Left cardiac atrium (tissue), 4 donors: ENCODE measurements at regions not wholly inside any gene's neighbourhood (a gene's known extent, or its start where the extent isn't known, plus 50 kb on each side); places are given as distances from the start of the nearest gene placed in this dataset.
"Not testable (repeated sequence)": the region's sequence is repeated elsewhere in the genome, so short reads cannot be mapped to it uniquely, and the experiment has no call there.

ENCODE experiments used
- ATAC-seq, 2 donors: fragments of 200-7000 bp; cut with Tn5 transposase; one replicate each; pipeline ENCODE4 v1.9.1; 2020; ENCODE audit warnings: mild to moderate bottlenecking in 2 of 2, moderate library complexity in 2 of 2
- DNase-seq: peaks from one replicate; pipeline ENCODE4 v3.0.0-alpha.2; 2020
- intact Hi-C, 2 donors: fragments of 100-400 bp; cut with DNase I; formaldehyde crosslinking; loops; one replicate each; pipeline versions ENCODE4 v1.14.1 to v1.15.1; 2022 to 2023
- donor health status: DM: no; HTN: yes; CAD: no.
- donor health status: DM: no; HTN: yes; CAD: no; lungs with severe emphysema.
- donor health status: DM: yes; HTN: yes; CAD: no.
- donor health status: Dilated cardiomyopathy.

DNA sequence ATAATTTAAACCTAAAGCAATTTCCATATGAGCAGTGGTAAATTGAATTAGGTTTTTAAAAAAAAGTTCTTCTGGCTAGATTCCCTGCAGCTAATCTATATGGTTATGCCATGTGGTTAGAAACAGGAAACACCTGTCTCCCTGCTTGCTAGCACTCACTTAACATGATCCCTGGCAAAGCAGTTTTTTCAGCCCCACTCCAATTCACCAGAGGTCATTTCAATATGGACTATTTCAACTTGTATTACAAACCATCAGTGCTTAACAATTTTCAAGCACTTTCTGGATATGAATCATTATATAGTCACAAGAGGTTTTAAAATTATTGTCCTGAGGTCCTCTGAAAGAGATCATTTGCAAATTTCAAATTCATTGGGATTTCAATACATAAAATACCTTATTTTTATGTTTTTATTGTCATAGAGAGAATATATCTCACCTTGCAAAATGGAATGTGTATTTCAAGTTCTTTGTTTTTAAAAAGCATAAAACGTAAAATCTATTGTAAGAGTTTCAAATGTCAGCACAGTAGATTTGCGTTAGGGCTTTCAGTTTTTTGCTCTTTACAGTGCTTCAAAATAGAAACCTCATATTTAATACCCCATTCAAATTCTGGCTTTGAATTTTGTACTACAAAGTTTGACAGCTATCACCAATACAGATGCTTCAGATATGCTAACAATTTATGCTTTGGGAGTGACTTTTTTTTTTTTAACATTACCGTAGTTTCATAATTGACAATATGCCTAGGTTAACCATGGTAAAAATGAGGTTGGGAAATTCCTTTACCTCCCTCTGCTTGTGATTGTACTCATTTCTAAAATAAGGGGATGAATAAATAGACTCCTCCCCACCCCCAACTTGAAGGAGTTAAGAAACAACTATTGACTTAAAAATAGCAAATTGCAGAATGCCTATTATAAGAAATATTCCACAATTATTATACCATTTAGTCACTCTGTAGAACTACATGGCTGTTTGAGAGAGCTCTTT is 117.5 kb upstream of the HGF start:
- intact Hi-C loops: no loop called here
- ATAC-seq (no peak), DNase-seq (no peak)

DNA sequence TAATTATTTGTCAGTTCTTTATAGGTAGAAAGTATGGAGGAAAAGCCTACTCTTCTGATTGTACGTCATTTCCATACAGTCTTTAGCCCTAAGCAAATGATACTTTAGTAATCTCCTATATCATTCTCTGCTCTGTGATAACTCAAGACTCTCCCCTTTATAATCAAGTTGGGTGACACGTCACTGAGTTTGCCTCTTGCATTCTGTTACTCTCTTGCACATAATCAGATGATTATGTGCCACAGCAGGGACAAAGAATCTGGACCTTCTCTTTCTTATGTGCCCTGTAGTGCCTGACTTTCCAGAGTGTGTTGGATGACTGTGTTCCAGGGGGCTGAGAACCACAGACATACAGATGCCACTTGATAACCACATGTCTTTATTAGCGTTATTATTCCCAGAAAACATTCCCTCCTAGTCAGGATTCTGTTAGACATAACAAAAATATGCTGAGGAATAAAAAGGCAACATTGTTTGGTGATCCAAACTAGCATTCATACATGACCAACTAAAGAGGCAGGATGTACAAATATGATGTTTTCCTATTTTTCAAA is 116.4 kb upstream of the HGF start:
- ATAC-seq: no peak
- intact Hi-C loops: no loop called here
- DNase-seq: no peak

DNA sequence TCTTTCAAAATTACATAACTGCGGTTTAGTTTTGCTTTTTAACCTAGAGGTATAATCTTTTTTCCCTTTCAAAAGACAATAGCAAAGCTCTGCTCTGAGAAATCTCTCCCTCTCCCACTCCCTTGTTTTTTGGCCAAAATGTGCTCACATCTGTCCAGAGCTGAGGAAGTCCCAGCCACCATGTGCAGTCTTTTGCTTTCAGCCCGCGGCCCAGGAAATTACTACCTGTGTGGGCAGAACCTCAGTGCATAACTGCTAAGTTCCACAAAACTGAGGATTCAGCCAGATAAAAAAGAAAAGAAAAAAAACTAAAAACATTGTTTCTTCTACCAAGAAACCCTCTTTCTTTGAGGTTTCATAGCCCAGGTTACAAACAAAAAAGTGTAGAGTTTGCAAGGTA is 115.0 kb upstream of the HGF start:
- intact Hi-C loops: no loop called here
- DNase-seq: no peak
- ATAC-seq: no peak

DNA sequence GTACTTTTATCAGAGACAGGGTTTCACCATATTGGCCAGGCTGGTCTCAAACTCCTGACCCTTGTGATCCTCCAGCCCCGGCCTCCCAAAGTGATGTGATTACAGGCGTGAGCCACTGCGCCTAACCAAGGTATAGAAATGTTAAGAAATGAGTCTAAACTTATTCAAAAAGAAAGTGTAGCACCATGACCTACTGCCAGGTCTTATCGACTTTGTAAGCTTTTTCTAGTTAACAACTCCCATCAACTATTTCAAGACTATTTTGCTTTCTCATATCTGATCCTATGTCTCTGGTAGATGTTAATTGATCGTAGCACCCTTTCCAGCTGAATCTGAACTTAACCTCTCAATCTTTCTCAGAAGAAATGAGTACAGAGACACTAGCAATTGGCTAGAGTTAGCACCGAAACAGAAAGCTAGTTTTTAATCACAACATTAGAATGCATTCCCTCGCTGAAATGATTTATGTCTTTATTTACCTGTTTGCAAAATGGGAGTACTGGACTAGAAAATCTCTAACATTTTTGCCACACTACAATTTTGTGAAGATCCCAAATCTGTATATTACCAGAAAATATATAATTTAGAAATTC is 114.0 kb upstream of the HGF start:
- no peak for ATAC-seq
- intact Hi-C loops: no loop called here
- no peak for DNase-seq

DNA sequence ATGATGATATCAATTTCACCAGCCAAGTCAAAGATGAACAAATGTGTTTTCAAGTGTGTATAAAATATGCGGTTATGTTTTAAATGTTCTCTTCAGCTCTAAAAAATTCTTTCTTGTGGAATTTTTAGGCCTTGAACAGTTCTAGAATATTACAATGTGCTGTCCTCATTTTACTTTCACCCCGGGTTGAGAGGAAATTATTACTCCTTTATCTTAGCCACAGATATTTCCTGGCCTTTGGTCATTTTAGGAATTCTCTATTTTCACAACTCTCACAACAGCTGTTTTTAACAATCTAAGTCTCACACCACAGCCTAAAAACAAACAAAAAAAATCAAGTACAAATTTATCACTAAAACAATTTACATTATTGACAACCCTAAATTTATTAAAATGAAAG is 112.2 kb upstream of the HGF start:
- ATAC-seq: no peak
- intact Hi-C loops: no loop called here
- DNase-seq: no peak

DNA sequence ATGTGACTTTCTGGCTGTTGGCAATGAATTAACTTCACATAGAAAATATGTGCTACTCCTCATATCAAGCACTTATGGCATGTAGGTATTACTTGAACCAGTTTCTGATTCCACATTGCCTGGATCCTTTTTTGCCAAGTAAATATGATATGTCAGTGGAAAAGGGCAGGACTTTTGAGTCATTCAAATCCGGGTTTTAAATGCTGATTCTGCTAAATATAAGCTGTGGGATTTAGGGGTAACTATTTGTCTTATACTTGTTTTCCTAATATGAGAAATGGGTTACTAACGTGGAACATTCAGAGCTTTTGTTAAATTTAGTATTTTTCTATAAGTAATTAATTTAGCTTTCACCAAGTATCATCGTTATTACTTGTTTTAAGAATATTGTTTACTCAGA is 108.0 kb upstream of the HGF start:
- DNase-seq (no peak), ATAC-seq (no peak)
- intact Hi-C loops: no loop called here

DNA sequence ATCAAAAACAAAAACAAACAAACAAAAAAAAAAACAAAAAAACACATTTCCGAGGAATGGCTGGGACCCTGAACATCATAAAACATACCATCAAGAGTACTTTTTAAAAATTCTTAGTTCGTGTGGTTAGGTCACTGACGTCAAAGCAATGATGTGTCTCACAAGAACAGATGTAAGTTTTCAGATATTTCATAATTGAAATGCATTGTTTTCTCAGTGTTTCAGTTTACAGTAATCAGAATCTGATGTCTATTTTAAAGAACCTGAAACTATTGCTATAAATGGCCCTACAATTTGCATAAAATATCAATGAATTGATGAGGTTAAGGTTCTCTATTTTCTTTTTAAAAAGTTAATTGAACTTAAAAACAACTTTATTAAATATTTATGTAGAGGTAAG is 103.7 kb upstream of the HGF start:
- DNase-seq (no peak), ATAC-seq (no peak)
- intact Hi-C loops: no loop called here

DNA sequence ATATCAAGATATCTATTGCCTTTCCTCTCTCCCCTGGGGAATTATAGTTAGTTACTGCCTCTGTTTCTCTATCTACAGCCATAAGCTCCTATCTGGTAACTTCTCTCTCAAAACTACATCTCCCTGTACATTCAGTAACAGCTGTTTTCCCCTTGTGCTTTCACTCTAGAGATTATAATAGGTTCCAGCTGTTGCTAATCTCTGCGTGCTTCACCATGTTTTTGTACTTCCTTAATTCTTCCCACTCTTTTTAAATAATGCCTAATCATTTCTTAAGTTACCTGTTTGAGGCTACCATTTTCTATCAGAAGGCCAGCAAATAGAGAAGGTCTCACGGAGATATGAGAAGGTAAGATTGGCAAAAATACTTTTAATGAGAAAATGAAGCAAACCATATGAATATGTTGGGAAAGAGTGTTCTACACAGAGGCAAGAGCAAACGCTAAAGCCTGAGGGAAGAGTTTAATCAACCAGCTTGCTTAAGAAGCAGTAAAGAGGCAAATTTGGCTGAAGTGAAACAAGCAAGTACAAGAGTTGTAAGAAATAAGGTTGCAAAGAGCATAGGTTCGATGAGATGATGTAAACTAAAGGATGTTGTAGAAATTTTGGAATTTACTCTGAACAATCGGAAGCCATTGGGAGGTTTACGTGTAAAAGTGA is 101.9 kb upstream of the HGF start:
- no peak for ATAC-seq
- no peak for DNase-seq
- intact Hi-C loops: no loop called here

DNA sequence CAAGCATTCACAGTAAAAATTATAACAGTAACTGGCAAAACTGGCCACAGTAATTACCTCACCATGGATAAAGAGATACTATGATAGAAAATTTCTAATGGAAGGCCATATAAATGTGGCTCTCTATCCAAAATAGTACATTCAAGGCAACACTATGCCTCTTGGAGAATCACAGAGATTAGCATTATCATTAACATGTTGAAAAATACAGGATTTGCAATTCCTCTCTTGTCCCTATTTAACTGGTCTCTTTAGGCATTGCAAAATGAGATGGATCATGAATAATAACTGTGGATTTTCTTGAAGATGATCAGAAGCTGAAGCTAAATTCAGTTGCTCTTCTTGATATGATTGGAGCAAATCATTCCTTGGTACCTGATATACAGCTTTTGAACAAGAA is 100.8 kb upstream of the HGF start:
- DNase-seq: no peak
- no peak for ATAC-seq
- intact Hi-C loops: no loop called here

DNA sequence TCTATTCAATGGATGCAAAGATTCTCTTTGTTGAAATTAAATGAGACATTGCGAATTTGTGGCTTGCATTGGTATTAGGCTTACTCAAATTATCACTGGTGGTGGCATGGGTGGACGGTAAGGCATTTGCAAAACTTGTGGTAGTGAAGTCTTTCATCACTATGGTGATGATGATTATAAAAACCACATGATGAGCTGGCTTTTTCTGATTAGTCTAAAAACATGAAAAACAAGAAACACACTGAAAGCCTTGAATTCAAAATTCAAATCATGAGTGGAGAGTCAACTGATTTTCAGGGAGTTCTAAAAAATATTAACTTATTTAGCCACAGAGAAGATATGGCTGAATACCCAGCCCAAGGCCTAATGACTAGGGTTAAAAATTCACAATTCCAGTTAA is 99.8 kb upstream of the HGF start:
- DNase-seq: no peak
- intact Hi-C loops: no loop called here
- ATAC-seq: no peak

DNA sequence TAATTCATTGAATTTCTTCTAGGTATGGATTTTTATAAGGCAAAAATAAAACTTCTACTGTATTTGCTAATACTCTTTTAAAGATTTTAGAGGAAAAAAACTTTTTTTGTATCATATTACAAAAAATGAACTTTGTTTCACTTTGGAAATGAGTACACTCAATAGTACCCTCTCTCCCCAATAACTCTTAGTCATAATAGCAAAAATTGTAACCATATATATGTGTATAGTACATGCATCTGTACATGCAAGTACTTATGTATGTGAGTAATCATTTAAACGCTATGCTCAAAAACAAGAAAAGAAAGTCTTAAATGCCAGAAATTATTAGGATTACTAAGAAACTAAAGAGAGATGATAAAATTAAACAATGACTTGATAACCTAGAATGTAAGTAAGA is 95.9 kb upstream of the HGF start:
- intact Hi-C loops: no loop called here
- ATAC-seq (no peak), DNase-seq (no peak)

DNA sequence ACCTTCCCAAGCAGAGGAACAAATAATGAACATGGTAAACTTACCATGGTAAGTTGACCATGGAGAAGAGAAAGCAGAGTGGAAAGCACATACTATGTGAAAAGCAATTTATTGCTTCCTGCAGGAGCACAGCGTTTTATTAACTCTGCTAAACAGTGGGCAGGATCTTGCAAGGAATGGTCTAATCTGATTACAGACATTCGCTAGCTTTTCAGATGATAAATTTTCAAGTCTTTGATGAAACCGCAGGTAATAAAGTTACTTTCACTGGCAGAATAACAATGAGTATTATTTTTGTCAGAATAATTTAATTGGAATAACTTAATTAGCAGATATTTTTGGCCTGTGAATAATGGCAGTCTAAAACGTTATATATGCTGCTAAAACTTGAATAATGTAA is 89.6 kb upstream of the HGF start:
- intact Hi-C loops: no loop called here
- DNase-seq (no peak), ATAC-seq (no peak)

DNA sequence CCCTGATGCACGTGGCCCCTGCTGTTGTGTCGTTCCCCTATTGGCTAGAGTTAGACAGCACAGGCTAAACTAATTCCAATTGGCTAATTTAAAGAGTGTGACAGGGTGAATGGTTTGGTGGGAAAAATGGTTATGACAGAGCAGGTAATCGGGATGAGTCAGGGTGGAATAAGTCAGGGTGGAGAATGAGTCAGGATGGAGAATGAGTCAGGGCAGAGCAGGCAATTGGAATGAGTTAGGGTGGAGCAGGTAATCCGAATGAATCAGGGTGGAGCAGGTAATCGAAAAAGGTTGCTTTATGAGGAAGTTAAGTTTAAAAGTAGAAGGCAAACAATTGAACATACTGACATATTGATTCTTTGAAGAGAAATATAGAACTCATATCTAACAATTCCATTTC is 89.0 kb upstream of the HGF start:
- DNase-seq, intact Hi-C loops, ATAC-seq: not testable (repeated sequence)

DNA sequence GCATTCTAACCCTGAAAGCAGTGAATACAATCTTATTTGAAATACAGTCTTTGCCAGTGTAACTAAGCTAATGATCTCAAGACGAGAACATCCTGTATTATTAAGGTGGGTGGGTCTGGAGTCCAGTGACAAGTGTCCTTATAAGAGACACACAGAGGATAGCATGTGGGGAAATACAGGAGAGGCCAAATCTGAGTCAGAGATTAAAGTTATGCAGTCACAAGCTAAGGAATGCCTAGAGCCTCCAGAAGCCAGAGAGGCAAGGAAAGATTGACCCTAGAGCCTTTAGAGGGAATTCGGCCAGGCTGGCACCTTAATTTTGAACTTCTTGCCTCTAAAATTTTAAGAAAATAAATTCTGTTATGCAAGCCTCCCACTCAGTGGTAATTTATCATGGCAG is 87.5 kb upstream of the HGF start:
- DNase-seq (no peak), ATAC-seq (no peak)
- intact Hi-C loops: no loop called here

DNA sequence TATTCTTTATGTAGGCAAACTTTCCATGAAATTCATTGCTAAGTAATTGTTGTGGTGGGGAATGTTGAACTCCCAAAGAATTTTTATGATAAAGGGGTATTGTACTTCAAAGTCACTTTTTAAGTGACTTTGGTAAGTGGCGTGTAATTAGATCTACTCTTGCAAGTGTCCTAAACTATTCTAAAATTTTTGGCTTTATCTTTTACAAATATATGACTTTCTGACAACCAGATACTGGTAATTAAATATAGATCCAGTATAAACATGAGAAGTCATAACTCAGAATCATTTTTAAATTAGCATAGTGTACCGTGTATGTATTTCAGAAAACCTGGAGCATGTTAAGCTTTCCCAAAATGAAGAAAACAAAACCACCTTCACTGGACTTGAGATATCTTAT is 84.7 kb upstream of the HGF start:
- intact Hi-C loops: no loop called here
- no peak for DNase-seq
- no peak for ATAC-seq

DNA sequence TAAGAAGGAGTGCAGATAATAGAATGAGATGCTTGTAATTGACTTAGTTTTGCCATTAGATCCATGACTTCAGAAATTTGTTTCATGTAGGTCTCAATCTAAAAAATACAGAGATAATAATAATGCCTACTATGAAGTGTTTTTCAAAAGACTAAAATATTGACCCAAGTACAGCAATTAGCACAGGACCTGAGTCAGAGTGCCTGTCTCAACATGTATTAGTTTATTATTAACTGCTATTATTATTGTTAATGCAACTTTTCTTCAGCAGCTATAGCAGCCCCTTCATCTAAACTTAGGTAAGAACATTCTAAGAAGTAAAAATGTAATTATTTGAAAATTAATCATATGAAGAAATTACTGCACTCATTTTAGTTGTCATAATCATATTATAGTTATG is 82.9 kb upstream of the HGF start:
- intact Hi-C loops: no loop called here
- DNase-seq (no peak), ATAC-seq (no peak)

DNA sequence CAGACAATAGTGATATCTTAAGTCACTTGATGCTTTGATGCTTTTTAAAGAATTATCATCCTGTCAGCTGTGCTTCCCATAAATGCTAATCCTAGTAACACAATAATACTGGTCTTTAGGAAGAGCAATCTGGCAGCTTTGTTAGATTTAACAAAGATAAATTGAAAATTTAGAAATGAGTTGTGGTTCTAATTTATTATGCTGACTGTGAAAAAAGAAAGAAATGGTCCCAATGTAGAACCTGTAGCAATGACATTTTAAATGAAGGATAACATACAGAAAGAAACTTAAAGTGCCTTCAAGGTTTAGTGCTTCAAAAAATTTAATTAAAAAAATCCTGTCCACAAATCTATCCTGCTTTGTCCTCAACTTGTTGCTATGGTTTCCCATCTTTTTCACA is 81.6 kb upstream of the HGF start:
- DNase-seq (no peak), ATAC-seq (no peak)
- intact Hi-C loops: no loop called here

DNA sequence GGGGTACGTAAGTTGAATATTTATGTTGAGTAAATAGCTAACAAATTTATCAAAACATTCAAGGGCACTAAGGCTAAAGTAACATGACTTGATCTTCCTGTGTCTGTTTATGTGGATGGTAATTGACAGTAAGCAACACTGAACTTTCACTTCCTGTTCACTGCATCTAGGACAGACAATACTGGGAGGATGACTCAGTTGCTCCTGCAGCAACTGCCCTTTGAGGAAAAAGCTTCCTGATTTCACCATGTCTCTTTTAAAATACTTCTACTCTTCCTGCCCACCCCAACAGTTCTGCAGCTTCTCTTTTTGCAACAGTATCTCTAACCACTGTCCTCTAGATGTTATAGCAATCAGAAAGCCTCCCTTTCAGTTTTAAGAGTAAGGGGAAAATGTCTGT is 76.6 kb upstream of the HGF start:
- DNase-seq (peak; percentile 14), ATAC-seq (peak; percentile 50 to 90)
- intact Hi-C loops: no loop called here

DNA sequence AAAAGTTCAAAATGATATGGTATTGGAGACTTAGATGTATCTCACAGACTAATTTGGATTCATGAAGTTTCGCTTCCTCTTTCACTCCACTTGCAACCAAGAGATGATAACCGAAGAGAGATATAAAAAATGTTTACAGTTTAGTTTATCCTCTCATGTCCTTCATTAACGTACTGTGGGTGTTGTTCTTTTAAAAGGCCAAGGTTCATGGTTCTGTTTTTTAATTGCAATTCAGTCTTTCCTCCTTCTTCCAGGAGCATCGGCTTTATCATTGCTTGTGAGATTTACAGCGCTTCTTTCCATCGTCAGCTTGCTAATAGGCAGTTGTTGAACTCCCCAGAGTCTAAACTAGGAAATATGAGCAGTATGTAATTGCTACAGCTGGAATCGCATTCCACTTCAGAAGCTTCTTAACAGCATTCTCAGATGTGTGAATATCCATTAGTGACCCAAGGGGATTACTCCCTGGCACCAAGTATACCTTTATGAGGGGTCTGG is 75.9 kb upstream of the HGF start:
- ATAC-seq: peak in 1 of 2 donors; percentile 48
- no peak for DNase-seq
- intact Hi-C loops: no loop called here

DNA sequence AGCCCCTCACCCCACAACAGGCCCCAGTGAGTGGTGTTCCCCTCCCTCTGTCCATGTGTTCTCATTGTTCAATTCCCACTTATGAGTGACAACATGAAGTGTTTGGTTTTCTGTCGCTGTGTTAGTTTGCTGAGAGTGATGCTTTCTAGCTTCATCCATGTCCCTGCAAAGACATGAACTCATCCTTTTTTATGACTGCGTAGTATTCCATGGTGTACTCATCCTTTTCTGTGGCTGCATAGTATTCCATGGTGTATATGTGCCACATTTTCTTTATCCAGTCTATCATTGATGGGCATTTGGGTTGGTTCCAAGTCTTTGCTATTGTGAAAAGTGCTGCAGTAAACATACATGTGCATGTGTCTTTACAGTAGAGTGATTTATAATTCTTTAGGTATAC is 73.8 kb upstream of the HGF start:
- intact Hi-C loops, DNase-seq, ATAC-seq: not testable (repeated sequence)
